Neural cell (in vitro differentiated cells): ENCODE measurements at regions not wholly inside any gene's neighbourhood (a gene's known extent, or its start where the extent isn't known, plus 50 kb on each side); places are given as distances from the start of the nearest gene placed in this dataset.

Source experiments
- H2AFZ ChIP-seq: fragments of 200-600, 300-800 bp; sonication (generic), shearing (Covaris generic); 2 replicates; pipeline ENCODE4 v1.6.0; 2014; ENCODE audit warnings: low read depth, mild to moderate bottlenecking, antibody characterized with exemption, low read length, moderate library complexity
- H3F3A ChIP-seq: fragments of 200-600 bp; shearing (Covaris generic); 2 replicates; pipeline ENCODE4 v1.6.1; 2016; ENCODE audit warnings: mild to moderate bottlenecking, moderate library complexity, mixed read lengths, antibody characterized with exemption, low read length; ENCODE audit not compliant: insufficient read depth, poor library complexity, severe bottlenecking
- H3K27ac ChIP-seq: fragments of 200-600, 300-800 bp; sonication (generic), shearing (Covaris generic); 2 replicates; pipeline ENCODE4 v1.5.1; 2014; ENCODE audit warnings: mild to moderate bottlenecking, low read length, moderate library complexity
- H3K27me3 ChIP-seq: fragments of 300-800, 200-600 bp; sonication (generic), shearing (Covaris generic); 2 replicates; pipeline ENCODE4 v1.6.0; 2014; ENCODE audit warnings: mild to moderate bottlenecking, low read depth, low read length, moderate library complexity; ENCODE audit not compliant: insufficient read depth
- H3K36me3 ChIP-seq: fragments of 300-800, 200-600 bp; sonication (generic), shearing (Covaris generic); 2 replicates; pipeline ENCODE4 v1.5.1; 2014; ENCODE audit warnings: mild to moderate bottlenecking, antibody characterized with exemption, low read length, moderate library complexity; ENCODE audit not compliant: insufficient read depth
- H3K4me2 ChIP-seq: fragments of 300-800, 200-600 bp; sonication (generic), shearing (Covaris generic); 2 replicates; pipeline ENCODE4 v1.6.0; 2014; ENCODE audit warnings: mild to moderate bottlenecking, low read length
- H3K4me3 ChIP-seq: fragments of 300-800, 200-600 bp; sonication (generic), shearing (Covaris generic); 2 replicates; pipeline ENCODE4 v1.5.1; 2014; ENCODE audit warnings: mild to moderate bottlenecking, low read length, moderate library complexity
- H3K79me2 ChIP-seq: fragments of 200-600 bp; shearing (Covaris generic); replicated peaks from 2 replicates; pipeline ENCODE4 v1.6.0; 2014; ENCODE audit warnings: mild to moderate bottlenecking, low read length, moderate library complexity; ENCODE audit not compliant: insufficient read depth
- H3K9ac ChIP-seq: fragments of 300-800, 200-600 bp; sonication (generic), shearing (Covaris generic); 2 replicates; pipeline ENCODE4 v1.6.1; 2016; ENCODE audit warnings: mild to moderate bottlenecking, low read length, mixed read lengths
- H3K9me2 ChIP-seq: fragments of 200-600 bp; shearing (Covaris generic); 2 replicates; pipeline ENCODE4 v1.6.1; 2016; ENCODE audit warnings: mild to moderate bottlenecking, low read length, mixed read lengths; ENCODE audit not compliant: insufficient read depth
- H3K9me3 ChIP-seq: fragments of 200-600, 300-800 bp; sonication (generic), shearing (Covaris generic); 2 replicates; pipeline ENCODE4 v1.6.1; 2016; ENCODE audit warnings: mild to moderate bottlenecking, mixed run types, low read length, moderate library complexity, mixed read lengths
- H4K20me1 ChIP-seq: fragments of 200-600 bp; shearing (Covaris generic); 2 replicates; pipeline ENCODE4 v1.6.1; 2016; ENCODE audit warnings: mild to moderate bottlenecking, mixed run types; ENCODE audit not compliant: insufficient read depth
- EP300 ChIP-seq: fragments of 450-650 bp; conservative IDR thresholded peaks from 2 replicates; pipeline ENCODE4 v1.6.1; 2014; ENCODE audit warnings: antibody characterized with exemption, mild to moderate bottlenecking, moderate library complexity; ENCODE audit not compliant: poor library complexity, severe bottlenecking
- EZH2 ChIP-seq: fragments of 200-600, 300-800 bp; shearing (Covaris generic), sonication (generic); IDR thresholded peaks from 2 replicates; pipeline ENCODE4 v1.6.1; 2014; ENCODE audit warnings: antibody characterized with exemption, low read length, borderline replicate concordance, mild to moderate bottlenecking; ENCODE audit not compliant: insufficient read depth, poor library complexity, severe bottlenecking
- MXI1 ChIP-seq: fragments of 450-650 bp; conservative IDR thresholded peaks from 2 replicates; pipeline ENCODE4 v1.6.1; 2014; ENCODE audit warnings: antibody characterized with exemption, mild to moderate bottlenecking; ENCODE audit not compliant: poor library complexity, severe bottlenecking
- POLR2AphosphoS5 ChIP-seq: IDR thresholded peaks from 2 replicates; pipeline ENCODE4 v1.6.1; 2012
- RAD21 ChIP-seq: fragments of 450-650 bp; conservative IDR thresholded peaks from 2 replicates; pipeline ENCODE4 v1.6.1; 2014; ENCODE audit warnings: antibody characterized with exemption, mild to moderate bottlenecking, moderate library complexity
- SMC3 ChIP-seq: fragments of 450-650 bp; conservative IDR thresholded peaks from 2 replicates; pipeline ENCODE4 v1.6.1; 2014; ENCODE audit warnings: antibody characterized with exemption, mild to moderate bottlenecking, moderate library complexity; ENCODE audit not compliant: poor library complexity
- TAF1 ChIP-seq: IDR thresholded peaks from 2 replicates; pipeline ENCODE4 v1.6.1; 2012; ENCODE audit warnings: low read depth
- TF ChIP-seq, protein P1 (sequence below): IDR thresholded peaks from 2 replicates; pipeline ENCODE4 v1.6.1; 2012; ENCODE audit warnings: borderline replicate concordance
- TF ChIP-seq, protein P2 (sequence below): fragments of 450-650 bp; IDR thresholded peaks from 2 replicates; pipeline ENCODE4 v1.5.1; 2014; ENCODE audit warnings: antibody characterized with exemption, mild to moderate bottlenecking, moderate library complexity; ENCODE audit not compliant: poor library complexity, severe bottlenecking

DNA sequence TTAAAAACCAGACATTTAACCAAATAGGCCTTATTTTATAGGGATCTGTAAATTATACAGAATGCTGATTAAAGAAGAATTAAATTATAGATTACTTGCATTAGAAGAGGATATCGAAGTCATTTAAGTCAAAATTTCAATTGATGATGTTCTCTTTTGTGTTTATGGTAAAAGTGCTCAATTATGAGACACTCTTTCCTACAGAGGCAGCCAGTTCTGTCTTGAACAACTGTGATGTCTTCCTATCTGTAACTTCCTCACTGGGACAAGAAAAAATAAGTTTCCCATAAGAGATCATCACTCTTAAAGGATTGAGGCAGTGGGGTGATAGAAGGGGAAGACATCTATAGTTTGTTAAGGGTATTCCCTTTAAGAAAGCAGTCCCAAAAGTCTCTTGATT is 613.5 kb downstream of the INSC start:
- no peaks in the 10 kb centered on the region for H3K9me2 ChIP-seq

DNA sequence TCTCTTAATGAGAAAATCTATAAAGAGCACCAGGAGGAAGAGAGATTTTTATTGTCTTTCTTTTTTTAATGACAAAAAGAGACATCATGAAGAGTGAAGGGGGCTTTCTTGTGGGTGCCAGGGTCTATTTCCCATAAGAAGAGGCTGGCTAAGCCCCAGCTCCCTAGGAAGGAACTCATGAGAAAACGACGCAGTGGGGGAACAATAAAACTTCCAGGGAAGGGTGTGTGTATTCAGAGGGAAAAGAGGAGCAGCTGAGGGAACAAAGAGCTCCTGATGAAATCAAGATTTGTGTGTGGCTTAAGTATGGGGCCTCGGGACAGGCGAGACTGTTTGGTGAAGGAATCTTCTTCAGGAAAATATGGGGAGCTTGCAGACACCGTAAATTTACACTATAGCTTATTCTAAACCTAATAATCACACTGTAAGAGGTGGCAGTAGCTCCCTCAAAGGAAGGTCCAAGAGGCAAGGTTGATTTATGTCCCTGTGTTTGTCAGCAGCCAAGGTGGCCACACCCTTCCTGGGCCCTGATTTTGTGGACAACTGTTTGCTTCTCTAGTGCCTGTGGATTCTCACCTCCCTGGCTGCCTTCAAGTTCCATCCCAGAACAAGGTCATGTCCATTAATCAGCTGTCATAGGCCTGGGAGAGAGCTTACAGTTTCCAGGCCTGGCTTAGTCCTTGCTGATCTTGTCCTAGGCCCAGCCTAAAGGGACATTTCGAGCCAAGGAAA is 615.7 kb downstream of the INSC start:
- Histone ChIP-seq H3K9me2 (no peaks in the 10 kb centered on the region), H4K20me1 (no peaks in the 10 kb centered on the region), H3K79me2 (no peaks in the 10 kb centered on the region), H3K9me3 (no peaks in the 10 kb centered on the region), H3K4me3 (no peak overlapping the region), H3K9ac (no peak overlapping the region), H3K4me2 (no peak overlapping the region), H3F3A (no peaks in the 10 kb centered on the region), H2AFZ (no peak overlapping the region), H3K36me3 (no peaks in the 10 kb centered on the region), H3K27ac (no peak overlapping the region), H3K27me3 (no peaks in the 10 kb centered on the region)
- no peak for TF ChIP-seq MXI1
- no peak for TF ChIP-seq EP300
- no peak for TF ChIP-seq TAF1
- no peak for TF ChIP-seq EZH2
- TF ChIP-seq POLR2AphosphoS5 = no peak
- TF ChIP-seq, protein P1, sequence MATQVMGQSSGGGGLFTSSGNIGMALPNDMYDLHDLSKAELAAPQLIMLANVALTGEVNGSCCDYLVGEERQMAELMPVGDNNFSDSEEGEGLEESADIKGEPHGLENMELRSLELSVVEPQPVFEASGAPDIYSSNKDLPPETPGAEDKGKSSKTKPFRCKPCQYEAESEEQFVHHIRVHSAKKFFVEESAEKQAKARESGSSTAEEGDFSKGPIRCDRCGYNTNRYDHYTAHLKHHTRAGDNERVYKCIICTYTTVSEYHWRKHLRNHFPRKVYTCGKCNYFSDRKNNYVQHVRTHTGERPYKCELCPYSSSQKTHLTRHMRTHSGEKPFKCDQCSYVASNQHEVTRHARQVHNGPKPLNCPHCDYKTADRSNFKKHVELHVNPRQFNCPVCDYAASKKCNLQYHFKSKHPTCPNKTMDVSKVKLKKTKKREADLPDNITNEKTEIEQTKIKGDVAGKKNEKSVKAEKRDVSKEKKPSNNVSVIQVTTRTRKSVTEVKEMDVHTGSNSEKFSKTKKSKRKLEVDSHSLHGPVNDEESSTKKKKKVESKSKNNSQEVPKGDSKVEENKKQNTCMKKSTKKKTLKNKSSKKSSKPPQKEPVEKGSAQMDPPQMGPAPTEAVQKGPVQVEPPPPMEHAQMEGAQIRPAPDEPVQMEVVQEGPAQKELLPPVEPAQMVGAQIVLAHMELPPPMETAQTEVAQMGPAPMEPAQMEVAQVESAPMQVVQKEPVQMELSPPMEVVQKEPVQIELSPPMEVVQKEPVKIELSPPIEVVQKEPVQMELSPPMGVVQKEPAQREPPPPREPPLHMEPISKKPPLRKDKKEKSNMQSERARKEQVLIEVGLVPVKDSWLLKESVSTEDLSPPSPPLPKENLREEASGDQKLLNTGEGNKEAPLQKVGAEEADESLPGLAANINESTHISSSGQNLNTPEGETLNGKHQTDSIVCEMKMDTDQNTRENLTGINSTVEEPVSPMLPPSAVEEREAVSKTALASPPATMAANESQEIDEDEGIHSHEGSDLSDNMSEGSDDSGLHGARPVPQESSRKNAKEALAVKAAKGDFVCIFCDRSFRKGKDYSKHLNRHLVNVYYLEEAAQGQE = no peak
- TF ChIP-seq, protein P2, sequence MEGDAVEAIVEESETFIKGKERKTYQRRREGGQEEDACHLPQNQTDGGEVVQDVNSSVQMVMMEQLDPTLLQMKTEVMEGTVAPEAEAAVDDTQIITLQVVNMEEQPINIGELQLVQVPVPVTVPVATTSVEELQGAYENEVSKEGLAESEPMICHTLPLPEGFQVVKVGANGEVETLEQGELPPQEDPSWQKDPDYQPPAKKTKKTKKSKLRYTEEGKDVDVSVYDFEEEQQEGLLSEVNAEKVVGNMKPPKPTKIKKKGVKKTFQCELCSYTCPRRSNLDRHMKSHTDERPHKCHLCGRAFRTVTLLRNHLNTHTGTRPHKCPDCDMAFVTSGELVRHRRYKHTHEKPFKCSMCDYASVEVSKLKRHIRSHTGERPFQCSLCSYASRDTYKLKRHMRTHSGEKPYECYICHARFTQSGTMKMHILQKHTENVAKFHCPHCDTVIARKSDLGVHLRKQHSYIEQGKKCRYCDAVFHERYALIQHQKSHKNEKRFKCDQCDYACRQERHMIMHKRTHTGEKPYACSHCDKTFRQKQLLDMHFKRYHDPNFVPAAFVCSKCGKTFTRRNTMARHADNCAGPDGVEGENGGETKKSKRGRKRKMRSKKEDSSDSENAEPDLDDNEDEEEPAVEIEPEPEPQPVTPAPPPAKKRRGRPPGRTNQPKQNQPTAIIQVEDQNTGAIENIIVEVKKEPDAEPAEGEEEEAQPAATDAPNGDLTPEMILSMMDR = no peak
- TF ChIP-seq RAD21 = no peak

More for the DNA sequence above, 613.5 kb downstream of the INSC start:
- Histone ChIP-seq H3K27ac (no peak overlapping the region), H3K4me2 (no peak overlapping the region), H3F3A (no peaks in the 10 kb centered on the region), H3K4me3 (no peak overlapping the region), H2AFZ (no peak overlapping the region), H3K36me3 (no peaks in the 10 kb centered on the region), H3K27me3 (no peaks in the 10 kb centered on the region), H3K9me3 (no peaks in the 10 kb centered on the region), H3K79me2 (no peaks in the 10 kb centered on the region), H3K9ac (no peak overlapping the region), H4K20me1 (no peaks in the 10 kb centered on the region)
- TF ChIP-seq RAD21 (no peak), SMC3 (no peak)

DNA sequence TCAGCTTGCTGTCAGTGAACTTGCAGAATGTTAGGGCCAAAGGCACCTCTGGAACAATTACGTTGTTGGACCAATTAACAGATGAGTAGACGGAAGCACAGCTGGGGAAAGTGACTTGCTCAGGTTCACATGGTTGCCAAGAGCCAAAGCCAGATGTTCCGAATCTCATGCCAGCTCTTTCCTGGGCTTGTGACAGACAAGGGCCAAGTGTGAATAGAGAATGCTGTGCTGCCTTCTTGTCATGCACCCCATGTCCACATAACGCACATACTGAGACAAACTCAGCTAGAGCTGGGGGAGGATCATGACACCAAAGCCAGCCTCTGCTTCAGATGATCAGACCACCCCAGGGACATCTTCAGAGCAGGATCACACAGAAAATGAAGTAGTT is 616.3 kb downstream of the INSC start:
- Histone ChIP-seq H3K27me3 (no peaks in the 10 kb centered on the region), H3K9me3 (no peaks in the 10 kb centered on the region), H3K4me2 (no peak overlapping the region), H3F3A (no peaks in the 10 kb centered on the region), H3K4me3 (no peak overlapping the region), H3K9ac (no peak overlapping the region), H3K27ac (no peak overlapping the region), H4K20me1 (no peaks in the 10 kb centered on the region), H3K36me3 (no peaks in the 10 kb centered on the region), H3K79me2 (no peaks in the 10 kb centered on the region), H2AFZ (no peak overlapping the region), H3K9me2 (no peaks in the 10 kb centered on the region)
- TF ChIP-seq SMC3 (no peak), POLR2AphosphoS5 (no peak), EZH2 (no peak)
